ENCODE measurements at regions not wholly inside any gene's neighbourhood (a gene's known extent, or its start where the extent isn't known, plus 50 kb on each side); places are given as distances from the start of the nearest gene placed in this dataset.

- TF ChIP-seq ZBTB6 (tag by site-specific recombination; IDR thresholded peaks at IDR 0.05) (no peak), ZFP37 (tag by site-specific recombination; IDR thresholded peaks at IDR 0.05) (no peak), ZNF830 (tag by site-specific recombination; IDR thresholded peaks at IDR 0.05; ENCODE audit: low read depth) (no peak), GLIS1 (tag by site-specific recombination; IDR thresholded peaks at IDR 0.05) (no peak), ZNF266 (tag by site-specific recombination; IDR thresholded peaks at IDR 0.05; ENCODE audit: low read depth) (no peak), ZNF777 (tag by site-specific recombination; IDR thresholded peaks at IDR 0.05; ENCODE audit: borderline replicate concordance) (no peak)
Observed at GRCh38 chr13:103759361-103759760, 693.1 kb upstream of the SLC10A2 start (continued).

- no peaks in the 10 kb centered on the region for H3K36me3 ChIP-seq (ENCODE audit: control insufficient read depth in 2 of 2, insufficient read depth in 1 of 2, low read length in 2 of 2)
- H3K4me1 ChIP-seq (ENCODE audit: control insufficient read depth, insufficient read depth, low read length): no peaks in the 10 kb centered on the region
- H3K9me3 ChIP-seq (ENCODE audit: control insufficient read depth, insufficient read depth, low read depth, low read length): no peaks in the 10 kb centered on the region
- no peak overlapping the region for H3K4me3 ChIP-seq (ENCODE audit: low read depth, low read length)
- no peak overlapping the region for H3K27ac ChIP-seq (ENCODE audit: extremely low read depth, low read depth, low read length)
- ChIA-PET CTCF (no interaction called here), POLR2A (no interaction called here)
- no peak for TF ChIP-seq ZNF398 (tag by site-specific recombination; IDR thresholded peaks at IDR 0.05)
- no peak for TF ChIP-seq GLI2 (tag by site-specific recombination; IDR thresholded peaks at IDR 0.05; ENCODE audit: borderline replicate concordance, low read depth)
- TF ChIP-seq ZNF621 (tag by site-specific recombination; IDR thresholded peaks at IDR 0.05): no peak
- no peak for TF ChIP-seq ZNF707 (tag by site-specific recombination; IDR thresholded peaks at IDR 0.05)
- TF ChIP-seq ZNF404 (tag by site-specific recombination; IDR thresholded peaks at IDR 0.05): no peak
- TF ChIP-seq ZNF266 (tag by site-specific recombination; IDR thresholded peaks at IDR 0.05; ENCODE audit: low read depth): no peak
- TF ChIP-seq HIC1 (tag by site-specific recombination; IDR thresholded peaks at IDR 0.05): no peak
- no peak for TF ChIP-seq ZNF843 (tag by site-specific recombination; IDR thresholded peaks at IDR 0.05)
- no peak for TF ChIP-seq ZNF211 (tag by site-specific recombination; IDR thresholded peaks at IDR 0.05; ENCODE audit: low read depth)
- no peak for TF ChIP-seq ZNF214 (tag by site-specific recombination; IDR thresholded peaks at IDR 0.05; ENCODE audit: borderline replicate concordance)
- no peak for TF ChIP-seq ZNF133 (tag by site-specific recombination; IDR thresholded peaks at IDR 0.05)
- TF ChIP-seq ZNF521 (tag by site-specific recombination; IDR thresholded peaks at IDR 0.05): no peak
Observed at GRCh38 chr13:103758222-103758621, 692.0 kb upstream of the SLC10A2 start.

GRCh38 chr13:103757361-103757760 is 691.1 kb upstream of the SLC10A2 start:
- Histone ChIP-seq H3K27ac (ENCODE audit: extremely low read depth, low read depth, low read length) (no peak overlapping the region), H3K36me3 (ENCODE audit: control insufficient read depth in 2 of 2, insufficient read depth in 1 of 2, low read length in 2 of 2) (no peaks in the 10 kb centered on the region), H3K4me1 (ENCODE audit: control insufficient read depth, insufficient read depth, low read length) (no peaks in the 10 kb centered on the region), H3K9me3 (ENCODE audit: control insufficient read depth, insufficient read depth, low read depth, low read length) (no peaks in the 10 kb centered on the region), H3K4me3 (ENCODE audit: low read depth, low read length) (no peak overlapping the region)
- POLR2A ChIA-PET: no interaction called here
- TF ChIP-seq ZNF596 (tag by site-specific recombination; IDR thresholded peaks at IDR 0.05) (no peak), ZNF558 (tag by site-specific recombination; IDR thresholded peaks at IDR 0.05) (no peak), ZNF561 (tag by site-specific recombination; IDR thresholded peaks at IDR 0.05; ENCODE audit: borderline replicate concordance) (no peak), ZNF211 (tag by site-specific recombination; IDR thresholded peaks at IDR 0.05; ENCODE audit: low read depth) (no peak), ZNF223 (tag by site-specific recombination; IDR thresholded peaks at IDR 0.05) (no peak), ATF2 (tag by site-specific recombination; IDR thresholded peaks at IDR 0.05; ENCODE audit: low read depth) (no peak), ZNF341 (tag by site-specific recombination; IDR thresholded peaks at IDR 0.05; ENCODE audit: low read depth) (no peak), ZNF214 (tag by site-specific recombination; IDR thresholded peaks at IDR 0.05; ENCODE audit: borderline replicate concordance) (no peak), ZNF488 (tag by site-specific recombination; IDR thresholded peaks at IDR 0.05) (no peak), EGR2 (tag by site-specific recombination; IDR thresholded peaks at IDR 0.05; ENCODE audit: low read depth) (no peak), ZNF19 (tag by site-specific recombination; IDR thresholded peaks at IDR 0.05; ENCODE audit: low read depth) (no peak)
- CTCF ChIA-PET: no interaction called here
